K562 (cell line): ENCODE measurements at regions not wholly inside any gene's neighbourhood (a gene's known extent, or its start where the extent isn't known, plus 50 kb on each side); places are given as distances from the start of the nearest gene placed in this dataset.

ENCODE experiments used
- ATAC-seq: fragments of 200-7000 bp; cut with Tn5 transposase; 3 replicates; pipeline ENCODE4 v1.9.1; 2020; ENCODE audit warnings: moderate library complexity
- BruUV-seq: library from RNA; stranded (reverse); fragments of 400-500 nt; replicated peaks from 2 replicates; lab custom pipeline; 2021; lab: Mats Ljungman, UMichigan
- CTCF ChIA-PET: fragments of 300-600 bp; formaldehyde crosslinking; extraction: SDS; loops from one replicate; lab custom pipeline; 2021; ENCODE audit warnings: low intra/inter-chr PET ratio; lab: Yijun Ruan, JAX
- POLR2A ChIA-PET: fragments of 300-600, 350-650 bp; sonication (Branson Sonifier 250); formaldehyde crosslinking; extraction: SDS; loops from one replicate; lab custom pipeline; 2021; ENCODE audit warnings: antibody characterized with exemption, inconsistent platforms; lab: Yijun Ruan, JAX
- DNase-seq, 4 experiments: peaks; one replicate each; pipeline versions ENCODE4 v3.0.0 to v3.0.0-alpha.2; 2011 to 2018; ENCODE audit warnings: low spot score in 3 of 4, mixed read lengths in 3 of 4; ENCODE audit errors: extremely low read depth in 1 of 4
- FAIRE-seq: peaks from 2 replicates; lab custom pipeline; 2011; peaks lifted over from hg19 to GRCh38; lab: Jason Lieb, UNC
- H2AFZ ChIP-seq: 2 replicates; pipeline ENCODE4 v1.6.0; 2011; ENCODE audit warnings: low read depth, low read length, control low read depth, inconsistent platforms
- H3K27ac ChIP-seq: fragments of 200-600 bp; 3 replicates; pipeline ENCODE4 v1.8.0; 2011; ENCODE audit warnings: low read depth, mild to moderate bottlenecking, control low read depth, inconsistent platforms, low read length, moderate library complexity, mixed read lengths; ENCODE audit errors: extremely low read depth
- H3K27me3 ChIP-seq, 2 experiments: fragments of 300-600 bp in 1 of 2; 2 replicates in 1 of 2; 3 replicates in 1 of 2; pipeline versions ENCODE4 v1.6.0 to v1.8.0; 2011; ENCODE audit warnings: inconsistent platforms in 2 of 2, low read length in 2 of 2, mild to moderate bottlenecking in 1 of 2, mixed read lengths in 1 of 2, moderate library complexity in 1 of 2; ENCODE audit not compliant: control insufficient read depth in 2 of 2, insufficient read depth in 2 of 2
- H3K36me3 ChIP-seq: fragments of 300-600 bp; 3 replicates; pipeline ENCODE4 v1.8.0; 2011; ENCODE audit warnings: mild to moderate bottlenecking, low read length, inconsistent platforms; ENCODE audit not compliant: control insufficient read depth, insufficient read depth
- H3K4me1 ChIP-seq, 2 experiments: fragments of 200-600 bp in 1 of 2; replicated peaks in 1 of 2; 2 replicates in 1 of 2; 3 replicates in 1 of 2; pipeline versions ENCODE4 v1.5.1 to v1.8.0; 2011; ENCODE audit warnings: inconsistent platforms in 2 of 2, low read length in 2 of 2, mild to moderate bottlenecking in 1 of 2, mixed read lengths in 1 of 2, moderate library complexity in 1 of 2; ENCODE audit not compliant: control insufficient read depth in 2 of 2, insufficient read depth in 2 of 2
- H3K4me2 ChIP-seq: 2 replicates; pipeline ENCODE4 v1.6.1; 2011; ENCODE audit warnings: low read length, control low read depth, inconsistent platforms, mixed read lengths; ENCODE audit not compliant: insufficient read depth
- H3K4me3 ChIP-seq: fragments of 200-600 bp; sonication (generic), shearing (Covaris generic); 2 replicates; pipeline ENCODE4 v1.5.1; 2016; ENCODE audit warnings: control low read depth, inconsistent platforms
- H3K79me2 ChIP-seq: fragments of 200-600 bp; 3 replicates; pipeline ENCODE4 v1.8.0; 2011; ENCODE audit warnings: low read length, inconsistent platforms; ENCODE audit not compliant: control insufficient read depth, insufficient read depth
- H3K9ac ChIP-seq, 2 experiments: 2 replicates each; pipeline versions ENCODE4 v1.6.0 to v1.6.1; 2011; ENCODE audit warnings: low read depth in 2 of 2, low read length in 2 of 2, control low read depth in 1 of 2, inconsistent platforms in 1 of 2, mild to moderate bottlenecking in 1 of 2, mixed read lengths in 1 of 2; ENCODE audit not compliant: insufficient read depth in 1 of 2
- H3K9me1 ChIP-seq: one replicate; pipeline ENCODE4 v1.6.0; 2011; ENCODE audit warnings: inconsistent platforms, mild to moderate bottlenecking, low read length, moderate library complexity; ENCODE audit not compliant: control insufficient read depth, insufficient read depth
- H3K9me3 ChIP-seq: replicated peaks from 2 replicates; pipeline ENCODE4 v1.5.1; 2011; ENCODE audit warnings: low read depth, low read length, inconsistent platforms; ENCODE audit not compliant: control insufficient read depth, insufficient read depth
- H4K20me1 ChIP-seq: replicated peaks from 2 replicates; pipeline ENCODE4 v1.6.1; 2011; ENCODE audit warnings: low read length, inconsistent platforms, mixed read lengths; ENCODE audit not compliant: control insufficient read depth, insufficient read depth
- ATF2 ChIP-seq: sonication (generic); formaldehyde crosslinking; IDR thresholded peaks from 2 replicates; pipeline ENCODE4 v1.8.1; 2022; ENCODE audit warnings: missing genetic modification reagents
- ATF7 ChIP-seq: fragments of 450-650 bp; IDR thresholded peaks from 2 replicates; pipeline ENCODE4 v1.7.1; 2014; ENCODE audit warnings: mild to moderate bottlenecking, moderate library complexity
- CC2D1A ChIP-seq: fragments of 450-650 bp; IDR thresholded peaks from 2 replicates; pipeline ENCODE4 v1.6.1; 2017; ENCODE audit warnings: mild to moderate bottlenecking
- DACH1 ChIP-seq: fragments of 450-650 bp; IDR thresholded peaks from 2 replicates; pipeline ENCODE4 v1.6.1; 2018; ENCODE audit not compliant: partially characterized antibody
- DMBX1 ChIP-seq: fragments of 250-450 bp; sonication (Bioruptor Pico); IDR thresholded peaks from 2 replicates; pipeline ENCODE4 v1.8.0; 2022; ENCODE audit warnings: inconsistent platforms, mild to moderate bottlenecking, moderate library complexity, borderline replicate concordance
- E2F3 ChIP-seq: fragments of 250-450 bp; sonication (Bioruptor Pico); IDR thresholded peaks from 2 replicates; pipeline ENCODE4 v1.4.0; 2020; ENCODE audit warnings: mild to moderate bottlenecking
- FOXP4 ChIP-seq: sonication (generic); formaldehyde crosslinking; IDR thresholded peaks from 2 replicates; pipeline ENCODE4 v1.8.0; 2022; ENCODE audit warnings: mild to moderate bottlenecking, missing genetic modification reagents, borderline replicate concordance
- MIER1 ChIP-seq: fragments of 450-650 bp; IDR thresholded peaks from 2 replicates; pipeline ENCODE4 v1.6.1; 2016; ENCODE audit warnings: antibody characterized with exemption, mild to moderate bottlenecking, low read depth
- NEUROD1 ChIP-seq: fragments of 150-350 bp; IDR thresholded peaks from 2 replicates; pipeline ENCODE4 v1.6.1; 2014; ENCODE audit warnings: borderline replicate concordance, low read length, low read depth; ENCODE audit not compliant: partially characterized antibody
- NFYB ChIP-seq: IDR thresholded peaks from 2 replicates; pipeline ENCODE4 v1.6.1; 2011; ENCODE audit warnings: mild to moderate bottlenecking, moderate library complexity; ENCODE audit not compliant: insufficient read length; ENCODE audit errors: extremely low read depth
- RHOXF2B ChIP-seq: fragments of 250-450 bp; sonication (Bioruptor Pico); conservative IDR thresholded peaks from 2 replicates; pipeline ENCODE4 v1.5.1; 2021
- TAF15 ChIP-seq: fragments of 200-400 bp; formaldehyde crosslinking; IDR thresholded peaks from 2 replicates; pipeline ENCODE4 v1.6.1; 2017; ENCODE audit warnings: mild to moderate bottlenecking, low read depth, low read length, moderate library complexity
- TEAD4 ChIP-seq, 2 experiments: sonication (generic) in 1 of 2; formaldehyde crosslinking in 1 of 2; IDR thresholded peaks; 2 replicates each; pipeline versions ENCODE4 v1.6.1 to v1.8.0; 2012 to 2022; ENCODE audit warnings: borderline replicate concordance in 1 of 2, inconsistent platforms in 1 of 2, low read length in 1 of 2, mild to moderate bottlenecking in 1 of 2, missing genetic modification reagents in 1 of 2
- TOE1 ChIP-seq, 2 experiments: fragments of 450-650 bp in 1 of 2; sonication (generic) in 1 of 2; formaldehyde crosslinking in 1 of 2; IDR thresholded peaks; 2 replicates each; pipeline versions ENCODE4 v1.7.1 to v1.8.0; 2016 to 2022; ENCODE audit warnings: borderline replicate concordance in 2 of 2, mild to moderate bottlenecking in 2 of 2, antibody characterized with exemption in 1 of 2, inconsistent platforms in 1 of 2, low read depth in 1 of 2, missing genetic modification reagents in 1 of 2, moderate library complexity in 1 of 2
- WGBS: fragments of 100-300 bp; shearing (Covaris generic); methylation state at CpG from one replicate; pipeline ENCODE4 v1.1.6; 2016; ENCODE audit warnings: low coverage, mixed read lengths; ENCODE audit not compliant: insufficient coverage; ENCODE audit errors: missing lambda C conversion rate; 5-methylcytosine and 5-hydroxymethylcytosine counted together
- in situ Hi-C: fragments of 300-500 bp; cut with MboI; formaldehyde crosslinking; loops from 4 replicates; pipeline ENCODE4 v1.15.0; 2018; ENCODE audit warnings: inconsistent platforms, mixed read lengths
- intact Hi-C: fragments of 100-400 bp; cut with micrococcal nuclease; formaldehyde crosslinking; loops from 2 replicates; pipeline ENCODE4 v1.14.2; 2022

- TF ChIP-seq ATF2 (CRISPR knock-in tag) (no peak), ATF7 (no peak)
Observed at GRCh38 chr11:116525961-116526495, 246.8 kb downstream of the BUD13 start (continued).

GRCh38 chr11:116519499-116519898 lies 253.3 kb downstream of the BUD13 start:
- in situ Hi-C loops = loop anchor here (10.0 to 25.0 kb wide), 2 partner anchors 175 to 718 kb away; partner anchors contain the start of genes PCSK7 and RNF214
- ATAC-seq (no peak), FAIRE-seq (no peak), DNase-seq (no peak)
- Histone ChIP-seq H3K4me3 (no peak overlapping the region), H2AFZ (no peak overlapping the region), H3K9me1 (no peaks in the 10 kb centered on the region), H3K27me3 (peaks cover 0 to 9% of the 10 kb centered on the region in 2 experiments; a peak in 3 of 5 replicates), H3K79me2 (no peaks in the 10 kb centered on the region), H3K9me3 (no peaks in the 10 kb centered on the region), H4K20me1 (no peaks in the 10 kb centered on the region), H3K9ac (no peak overlapping the region), H3K4me1 (no peaks in the 10 kb centered on the region), H3K27ac (no peak overlapping the region), H3K36me3 (no peaks in the 10 kb centered on the region), H3K4me2 (no peak overlapping the region)
- ChIA-PET POLR2A (interaction anchor here (0.7 kb wide), 1 partner anchor 8 kb away, joined by 3 read pairs; no protein-coding TSS in a partner anchor), CTCF (no interaction called here)
- TF ChIP-seq E2F3 (CRISPR knock-in tag) (no peak), NFYB (no peak), FOXP4 (CRISPR knock-in tag) (no peak), CC2D1A (no peak), NEUROD1 (no peak), TAF15 (no peak), DACH1 (no peak), TOE1 (IDR thresholded peaks at IDR 0.05; ENCODE audit: borderline replicate concordance) (no peak), TOE1 (CRISPR knock-in tag; IDR thresholded peaks at IDR 0.05; ENCODE audit: borderline replicate concordance, low read depth) (no peak), MIER1 (no peak), RHOXF2B (CRISPR knock-in tag) (no peak), DMBX1 (no peak), TEAD4 (IDR thresholded peaks at IDR 0.05; ENCODE audit: low read length) (no peak), TEAD4 (CRISPR knock-in tag; IDR thresholded peaks at IDR 0.05; ENCODE audit: borderline replicate concordance) (no peak)
- no TSS peak for BruUV-seq
- intact Hi-C loops = no loop called here
- WGBS = 2% methylated on average over 5 of the region's 5 CpGs
